ENCODE measurements at regions not wholly inside any gene's neighbourhood (a gene's known extent, or its start where the extent isn't known, plus 50 kb on each side); places are given as distances from the start of the nearest gene placed in this dataset.

DNA sequence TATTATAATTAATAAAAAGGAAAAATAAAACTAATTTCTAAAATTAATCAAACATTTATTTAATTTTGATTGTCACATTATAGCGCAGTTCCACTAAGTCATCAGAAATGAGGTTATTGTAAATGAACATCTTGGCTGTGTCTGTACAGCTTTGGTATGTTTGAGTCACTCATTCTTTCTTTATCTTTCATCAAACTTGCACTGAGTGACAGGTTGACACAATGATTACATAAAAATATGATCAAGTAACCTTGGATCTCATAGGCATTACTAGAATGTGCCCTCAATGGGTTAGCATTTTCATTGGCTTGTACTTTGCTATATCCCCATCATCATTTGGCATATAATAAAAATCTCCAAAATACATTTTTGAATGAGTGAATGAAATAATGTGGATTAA, 1353.2 kb upstream of the ADGRL2 start:
- no peak overlapping the region for H3K27ac ChIP-seq
- H3K4me3 ChIP-seq: no peak overlapping the region
- TF ChIP-seq CTCF (IDR thresholded peaks at IDR 0.05) (no peak), POLR2AphosphoS5 (IDR thresholded peaks at IDR 0.05) (no peak), POLR2A (IDR thresholded peaks at IDR 0.05) (no peak)
- H3K4me1 ChIP-seq: no peaks in the 10 kb centered on the region
- H3K36me3 ChIP-seq: no peaks in the 10 kb centered on the region
- H3K9me3 ChIP-seq: no peaks in the 10 kb centered on the region
- intact Hi-C loops (cut with DNase I; ENCODE audit: low total_unique reads): no loop called here
- H3K27me3 ChIP-seq: no peaks in the 10 kb centered on the region
- DNase-seq (ENCODE audit: low spot score in 2 of 2): no peak

DNA sequence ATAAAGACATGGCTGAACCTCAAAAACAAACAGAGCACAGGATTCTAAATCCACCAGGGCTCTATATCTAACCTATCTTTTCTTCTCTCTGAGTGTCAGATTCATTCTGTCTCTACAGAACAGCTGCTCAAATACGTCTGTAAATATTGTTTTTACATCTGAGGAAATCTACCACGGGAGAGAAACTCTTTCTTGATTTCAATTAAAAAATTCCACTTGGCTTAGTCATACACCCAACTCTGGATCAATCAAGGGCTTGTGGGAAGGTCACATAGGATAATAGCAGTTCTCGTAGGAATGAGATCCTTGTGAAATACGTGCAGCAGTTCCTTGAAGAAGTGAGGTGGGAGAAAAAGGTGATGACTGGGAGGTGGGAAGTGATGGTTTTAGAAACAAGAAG, 1355.7 kb upstream of the ADGRL2 start:
- Histone ChIP-seq H3K4me3 (no peak overlapping the region), H3K27me3 (no peaks in the 10 kb centered on the region), H3K4me1 (no peaks in the 10 kb centered on the region), H3K9me3 (no peaks in the 10 kb centered on the region), H3K27ac (peak overlapping the region in 1 of 2 donors; percentile 60), H3K36me3 (no peaks in the 10 kb centered on the region)
- TF ChIP-seq POLR2A (IDR thresholded peaks at IDR 0.05) (no peak), CTCF (IDR thresholded peaks at IDR 0.05) (no peak), POLR2AphosphoS5 (IDR thresholded peaks at IDR 0.05) (no peak)
- no peak for DNase-seq (ENCODE audit: low spot score in 2 of 2)
- intact Hi-C loops (cut with DNase I; ENCODE audit: low total_unique reads): no loop called here

- H3K27me3 ChIP-seq: no peaks in the 10 kb centered on the region
- no peak for DNase-seq (ENCODE audit: low spot score in 2 of 2)
- TF ChIP-seq CTCF (IDR thresholded peaks at IDR 0.05) (no peak), POLR2AphosphoS5 (IDR thresholded peaks at IDR 0.05) (no peak), POLR2A (IDR thresholded peaks at IDR 0.05) (no peak)
- no peaks in the 10 kb centered on the region for H3K4me1 ChIP-seq
- no peak overlapping the region for H3K4me3 ChIP-seq
- intact Hi-C loops (cut with DNase I; ENCODE audit: low total_unique reads): no loop called here
- H3K27ac ChIP-seq: peak overlapping the region in 1 of 2 donors; percentile 60
- no peaks in the 10 kb centered on the region for H3K36me3 ChIP-seq
- no peaks in the 10 kb centered on the region for H3K9me3 ChIP-seq
Measured at GRCh38 chr1:80444171-80444570, 1356.6 kb upstream of the ADGRL2 start.

DNA sequence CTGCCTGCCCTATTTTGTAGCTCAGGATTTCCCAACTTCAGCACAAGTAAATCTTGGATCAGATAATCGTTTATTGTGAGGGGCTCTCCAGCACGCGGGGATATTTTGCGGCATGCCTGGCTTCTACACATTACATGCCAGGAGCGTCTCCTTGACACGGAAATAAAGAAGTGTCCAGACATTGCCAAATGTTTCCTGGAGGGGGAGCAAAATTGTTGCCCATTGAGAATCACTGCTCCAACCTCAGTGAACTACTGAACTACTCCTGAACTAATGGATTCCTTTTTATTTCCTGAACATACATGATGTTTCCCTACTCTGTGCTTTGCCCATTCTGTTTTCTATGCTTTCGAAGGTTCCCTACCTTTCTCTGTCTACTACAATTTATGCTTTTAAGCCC, 1359.1 kb upstream of the ADGRL2 start:
- Histone ChIP-seq H3K27me3 (no peaks in the 10 kb centered on the region), H3K27ac (no peak overlapping the region), H3K9me3 (no peaks in the 10 kb centered on the region), H3K4me3 (no peak overlapping the region), H3K36me3 (no peaks in the 10 kb centered on the region), H3K4me1 (no peaks in the 10 kb centered on the region)
- intact Hi-C loops (cut with DNase I; ENCODE audit: low total_unique reads): no loop called here
- no peak for DNase-seq (ENCODE audit: low spot score in 2 of 2)
- TF ChIP-seq POLR2A (IDR thresholded peaks at IDR 0.05) (no peak), POLR2AphosphoS5 (IDR thresholded peaks at IDR 0.05) (no peak), CTCF (IDR thresholded peaks at IDR 0.05) (no peak)

- Histone ChIP-seq H3K4me3 (no peak overlapping the region), H3K4me1 (no peaks in the 10 kb centered on the region), H3K27me3 (no peaks in the 10 kb centered on the region), H3K9me3 (no peaks in the 10 kb centered on the region), H3K36me3 (no peaks in the 10 kb centered on the region), H3K27ac (peak overlapping the region in 1 of 2 donors; percentile 9)
- intact Hi-C loops (cut with DNase I; ENCODE audit: low total_unique reads): no loop called here
- DNase-seq (ENCODE audit: low spot score in 2 of 2): no peak
- TF ChIP-seq POLR2A (IDR thresholded peaks at IDR 0.05) (no peak), CTCF (IDR thresholded peaks at IDR 0.05) (no peak), POLR2AphosphoS5 (IDR thresholded peaks at IDR 0.05) (no peak)
Measured at GRCh38 chr1:80436851-80437250, 1363.9 kb upstream of the ADGRL2 start.

All from breast epithelium (tissue), 4 donors.